ENCODE measurements at regions not wholly inside any gene's neighbourhood (a gene's known extent, or its start where the extent isn't known, plus 50 kb on each side); places are given as distances from the start of the nearest gene placed in this dataset.

DNA sequence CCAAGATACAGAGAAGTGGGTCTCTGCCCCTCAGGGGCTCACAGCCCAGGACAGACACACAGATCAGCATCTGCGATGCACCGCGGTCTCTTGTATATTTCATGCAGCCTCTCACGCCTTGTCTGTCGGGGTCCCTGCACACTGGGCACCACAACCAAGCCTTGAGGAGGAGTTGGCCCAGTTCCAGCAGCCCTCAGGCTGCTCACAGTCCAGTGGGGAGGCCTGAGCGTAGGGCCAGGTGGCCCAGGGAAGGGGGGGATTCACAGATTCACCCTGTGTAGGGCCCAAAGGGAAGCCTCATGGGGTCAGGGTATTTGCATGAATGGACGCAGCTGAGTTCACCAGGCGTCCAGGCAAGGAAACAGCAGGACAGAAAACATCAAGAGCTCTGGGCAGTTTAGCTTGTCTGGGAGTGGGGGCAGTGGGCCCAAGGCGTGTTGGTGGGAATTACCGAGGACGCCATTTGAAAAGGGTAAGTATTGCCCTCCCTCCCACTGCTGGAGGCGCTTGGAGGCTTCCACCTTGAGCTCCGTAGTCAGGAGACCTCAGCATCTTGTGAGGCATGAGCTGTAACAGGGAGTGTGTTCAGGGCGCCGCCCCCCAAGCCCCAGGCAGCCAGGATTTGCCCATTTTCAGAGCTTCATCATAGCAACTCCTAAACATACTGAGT, 129.1 kb upstream of the CHST15 start:
- TF ChIP-seq, protein P1, sequence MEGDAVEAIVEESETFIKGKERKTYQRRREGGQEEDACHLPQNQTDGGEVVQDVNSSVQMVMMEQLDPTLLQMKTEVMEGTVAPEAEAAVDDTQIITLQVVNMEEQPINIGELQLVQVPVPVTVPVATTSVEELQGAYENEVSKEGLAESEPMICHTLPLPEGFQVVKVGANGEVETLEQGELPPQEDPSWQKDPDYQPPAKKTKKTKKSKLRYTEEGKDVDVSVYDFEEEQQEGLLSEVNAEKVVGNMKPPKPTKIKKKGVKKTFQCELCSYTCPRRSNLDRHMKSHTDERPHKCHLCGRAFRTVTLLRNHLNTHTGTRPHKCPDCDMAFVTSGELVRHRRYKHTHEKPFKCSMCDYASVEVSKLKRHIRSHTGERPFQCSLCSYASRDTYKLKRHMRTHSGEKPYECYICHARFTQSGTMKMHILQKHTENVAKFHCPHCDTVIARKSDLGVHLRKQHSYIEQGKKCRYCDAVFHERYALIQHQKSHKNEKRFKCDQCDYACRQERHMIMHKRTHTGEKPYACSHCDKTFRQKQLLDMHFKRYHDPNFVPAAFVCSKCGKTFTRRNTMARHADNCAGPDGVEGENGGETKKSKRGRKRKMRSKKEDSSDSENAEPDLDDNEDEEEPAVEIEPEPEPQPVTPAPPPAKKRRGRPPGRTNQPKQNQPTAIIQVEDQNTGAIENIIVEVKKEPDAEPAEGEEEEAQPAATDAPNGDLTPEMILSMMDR (IDR thresholded peaks at IDR 0.05) = no peak
- TF ChIP-seq POLR2A (IDR thresholded peaks at IDR 0.05) = no peak

All from sigmoid colon (tissue), 3 donors.